ENCODE measurements at regions not wholly inside any gene's neighbourhood (a gene's known extent, or its start where the extent isn't known, plus 50 kb on each side); places are given as distances from the start of the nearest gene placed in this dataset.

GRCh38 chr18:71403501-71403900 lies 1114.7 kb downstream of the SOCS6 start:
- TF ChIP-seq POLR2AphosphoS5 (IDR thresholded peaks at IDR 0.05) (no peak), CTCF (IDR thresholded peaks at IDR 0.05) (no peak), EP300 (IDR thresholded peaks at IDR 0.05) (no peak), POLR2A (IDR thresholded peaks at IDR 0.05) (no peak)
